ENCODE measurements at regions not wholly inside any gene's neighbourhood (a gene's known extent, or its start where the extent isn't known, plus 50 kb on each side); places are given as distances from the start of the nearest gene placed in this dataset.

DNA sequence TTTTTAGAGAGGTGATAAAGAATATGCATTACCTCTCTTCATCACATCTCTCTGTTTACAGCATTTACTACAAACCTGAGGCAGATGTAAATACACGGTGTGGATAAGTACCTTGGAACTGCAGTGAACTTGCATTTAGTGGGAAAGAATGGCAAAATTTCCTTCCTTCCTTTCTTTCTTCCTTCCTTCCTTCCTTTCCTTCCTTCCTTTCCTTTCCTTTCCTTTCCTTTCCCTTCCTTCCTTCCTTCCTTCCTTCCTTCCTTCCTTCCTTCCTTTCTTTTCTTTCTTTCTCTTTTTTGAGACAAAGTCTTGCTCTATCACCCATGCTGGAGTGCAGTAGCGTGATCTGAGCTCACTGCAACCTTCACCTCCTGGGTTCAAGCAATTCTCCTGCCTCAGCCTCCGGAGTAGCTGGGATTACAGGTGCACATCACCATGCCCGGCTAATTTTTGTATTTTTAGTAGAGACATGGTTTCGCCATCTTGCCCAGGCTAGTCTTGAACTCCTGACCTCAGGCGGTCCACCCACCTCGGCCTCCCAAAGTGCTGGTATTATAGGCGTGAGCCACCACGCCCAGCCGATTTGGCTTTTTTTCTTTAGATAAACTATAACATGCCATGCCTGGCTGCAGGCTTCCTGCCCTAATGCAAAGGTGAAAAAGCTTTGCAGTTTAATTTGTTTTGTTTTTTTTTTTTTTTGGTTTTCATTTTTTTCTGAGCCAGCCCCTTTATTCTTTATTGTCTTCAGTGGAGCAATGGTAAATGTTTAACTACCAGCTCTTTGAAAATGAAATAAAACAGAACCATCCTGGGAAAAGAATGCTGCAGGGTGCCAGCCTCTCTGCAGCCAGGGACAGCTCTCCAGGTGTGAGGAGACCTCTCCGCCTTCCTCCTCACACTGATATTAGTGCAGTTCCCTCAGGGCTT lies 64.2 kb upstream of the NEDD9 start (continued):
- no peak for TF ChIP-seq CSRNP2 (CRISPR knock-in tag; conservative IDR thresholded peaks at IDR 0.05; ENCODE audit: low read depth)
- TF ChIP-seq, protein P1, sequence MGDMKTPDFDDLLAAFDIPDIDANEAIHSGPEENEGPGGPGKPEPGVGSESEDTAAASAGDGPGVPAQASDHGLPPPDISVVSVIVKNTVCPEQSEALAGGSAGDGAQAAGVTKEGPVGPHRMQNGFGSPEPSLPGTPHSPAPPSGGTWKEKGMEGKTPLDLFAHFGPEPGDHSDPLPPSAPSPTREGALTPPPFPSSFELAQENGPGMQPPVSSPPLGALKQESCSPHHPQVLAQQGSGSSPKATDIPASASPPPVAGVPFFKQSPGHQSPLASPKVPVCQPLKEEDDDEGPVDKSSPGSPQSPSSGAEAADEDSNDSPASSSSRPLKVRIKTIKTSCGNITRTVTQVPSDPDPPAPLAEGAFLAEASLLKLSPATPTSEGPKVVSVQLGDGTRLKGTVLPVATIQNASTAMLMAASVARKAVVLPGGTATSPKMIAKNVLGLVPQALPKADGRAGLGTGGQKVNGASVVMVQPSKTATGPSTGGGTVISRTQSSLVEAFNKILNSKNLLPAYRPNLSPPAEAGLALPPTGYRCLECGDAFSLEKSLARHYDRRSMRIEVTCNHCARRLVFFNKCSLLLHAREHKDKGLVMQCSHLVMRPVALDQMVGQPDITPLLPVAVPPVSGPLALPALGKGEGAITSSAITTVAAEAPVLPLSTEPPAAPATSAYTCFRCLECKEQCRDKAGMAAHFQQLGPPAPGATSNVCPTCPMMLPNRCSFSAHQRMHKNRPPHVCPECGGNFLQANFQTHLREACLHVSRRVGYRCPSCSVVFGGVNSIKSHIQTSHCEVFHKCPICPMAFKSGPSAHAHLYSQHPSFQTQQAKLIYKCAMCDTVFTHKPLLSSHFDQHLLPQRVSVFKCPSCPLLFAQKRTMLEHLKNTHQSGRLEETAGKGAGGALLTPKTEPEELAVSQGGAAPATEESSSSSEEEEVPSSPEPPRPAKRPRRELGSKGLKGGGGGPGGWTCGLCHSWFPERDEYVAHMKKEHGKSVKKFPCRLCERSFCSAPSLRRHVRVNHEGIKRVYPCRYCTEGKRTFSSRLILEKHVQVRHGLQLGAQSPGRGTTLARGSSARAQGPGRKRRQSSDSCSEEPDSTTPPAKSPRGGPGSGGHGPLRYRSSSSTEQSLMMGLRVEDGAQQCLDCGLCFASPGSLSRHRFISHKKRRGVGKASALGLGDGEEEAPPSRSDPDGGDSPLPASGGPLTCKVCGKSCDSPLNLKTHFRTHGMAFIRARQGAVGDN (CRISPR knock-in tag; IDR thresholded peaks at IDR 0.05), result 0 out of 2 replicates have a peak, but pooled peaks have one; percentile 23
- no peak for TF ChIP-seq XRCC5 (optimal IDR thresholded peaks at IDR 0.05; ENCODE audit: low read length)
- TF ChIP-seq MYNN (CRISPR knock-in tag; IDR thresholded peaks at IDR 0.05; ENCODE audit: low read depth), result no peak
- TF ChIP-seq ZNF552 (CRISPR knock-in tag; IDR thresholded peaks at IDR 0.05; ENCODE audit: borderline replicate concordance), result no peak
- no peak for TF ChIP-seq SKI (IDR thresholded peaks at IDR 0.05; ENCODE audit: partially characterized antibody)
- no peak for TF ChIP-seq ZNF841 (CRISPR knock-in tag; IDR thresholded peaks at IDR 0.05; ENCODE audit: borderline replicate concordance)
- TF ChIP-seq RARG (CRISPR knock-in tag; IDR thresholded peaks at IDR 0.05; ENCODE audit: low read depth), result no peak
- no peak for TF ChIP-seq ELF4 (CRISPR knock-in tag; IDR thresholded peaks at IDR 0.05; ENCODE audit: borderline replicate concordance)
- TF ChIP-seq, protein P2, sequence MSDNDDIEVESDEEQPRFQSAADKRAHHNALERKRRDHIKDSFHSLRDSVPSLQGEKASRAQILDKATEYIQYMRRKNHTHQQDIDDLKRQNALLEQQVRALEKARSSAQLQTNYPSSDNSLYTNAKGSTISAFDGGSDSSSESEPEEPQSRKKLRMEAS (IDR thresholded peaks at IDR 0.05), result no peak
- TF ChIP-seq ZNF574 (CRISPR knock-in tag; IDR thresholded peaks at IDR 0.05), result no peak
- no peak for TF ChIP-seq PATZ1 (CRISPR knock-in tag; IDR thresholded peaks at IDR 0.05)
- TF ChIP-seq FOXC1 (CRISPR knock-in tag; IDR thresholded peaks at IDR 0.05; ENCODE audit: borderline replicate concordance), result no peak
- TF ChIP-seq NCOA5 (CRISPR knock-in tag; IDR thresholded peaks at IDR 0.05), result no peak
- TF ChIP-seq SALL1 (CRISPR knock-in tag; IDR thresholded peaks at IDR 0.05), result peak; percentile 38; the same call in 1 of the 2 replicates
- TF ChIP-seq ZNF776 (CRISPR knock-in tag; IDR thresholded peaks at IDR 0.05), result no peak
- no peak for TF ChIP-seq ZNF24 (IDR thresholded peaks at IDR 0.05)
- no peak for TF ChIP-seq PAWR (CRISPR knock-in tag; IDR thresholded peaks at IDR 0.05; ENCODE audit: borderline replicate concordance)

Data from HepG2 (cell line).